Smooth muscle cell (in vitro differentiated cells): ENCODE measurements at regions not wholly inside any gene's neighbourhood (a gene's known extent, or its start where the extent isn't known, plus 50 kb on each side); places are given as distances from the start of the nearest gene placed in this dataset.

Source experiments
- DNase-seq: peaks from one replicate; lab custom pipeline; 2025; ENCODE audit not compliant: unreplicated experiment; lab: John Stamatoyannopoulos, UW
- H2AFZ ChIP-seq: fragments of 200-600 bp; sonication (generic); 2 replicates; pipeline ENCODE4 v1.6.0; 2016; ENCODE audit warnings: antibody characterized with exemption, low read depth, mild to moderate bottlenecking
- H3F3A ChIP-seq: fragments of 200-600 bp; sonication (generic); 2 replicates; pipeline ENCODE4 v1.6.0; 2017; ENCODE audit warnings: antibody characterized with exemption, low read depth
- H3K27ac ChIP-seq: fragments of 200-600 bp; sonication (generic); 2 replicates; pipeline ENCODE4 v1.5.1; 2016; ENCODE audit warnings: low read depth, mild to moderate bottlenecking
- H3K27me3 ChIP-seq: fragments of 200-600 bp; sonication (generic); 2 replicates; pipeline ENCODE4 v1.6.1; 2016; ENCODE audit warnings: low read depth, mild to moderate bottlenecking
- H3K36me3 ChIP-seq: fragments of 200-600 bp; sonication (generic); 2 replicates; pipeline ENCODE4 v1.5.1; 2016; ENCODE audit warnings: low read depth
- H3K4me1 ChIP-seq: fragments of 200-600 bp; sonication (generic); 2 replicates; pipeline ENCODE4 v1.5.1; 2016; ENCODE audit warnings: low read depth
- H3K4me2 ChIP-seq: fragments of 200-600 bp; sonication (generic); 2 replicates; pipeline ENCODE4 v1.6.0; 2016; ENCODE audit warnings: mild to moderate bottlenecking
- H3K4me3 ChIP-seq: fragments of 200-600 bp; sonication (generic); 2 replicates; pipeline ENCODE4 v1.5.1; 2016; ENCODE audit warnings: mild to moderate bottlenecking
- H3K79me2 ChIP-seq: fragments of 200-600 bp; sonication (generic); 2 replicates; pipeline ENCODE4 v1.6.0; 2016; ENCODE audit warnings: low read depth, mild to moderate bottlenecking
- H3K9ac ChIP-seq: fragments of 200-600 bp; sonication (generic); 2 replicates; pipeline ENCODE4 v1.6.0; 2016; ENCODE audit warnings: low read depth
- H3K9me3 ChIP-seq: fragments of 200-600 bp; sonication (generic); replicated peaks from 2 replicates; pipeline ENCODE4 v1.5.1; 2016; ENCODE audit warnings: low read depth
- H4K20me1 ChIP-seq: fragments of 200-600 bp; sonication (generic); 2 replicates; pipeline ENCODE4 v1.6.0; 2016; ENCODE audit warnings: low read depth
- CTCF ChIP-seq: fragments of 200-600 bp; sonication (generic); IDR thresholded peaks from 2 replicates; pipeline ENCODE4 v1.5.1; 2017; ENCODE audit warnings: borderline replicate concordance, mild to moderate bottlenecking, antibody characterized with exemption; ENCODE audit not compliant: insufficient read depth, poor library complexity, severe bottlenecking
- WGBS: methylation state at CpG from one replicate; pipeline ENCODE4 v1.1.7; 2016; ENCODE audit warnings: low lambda C conversion rate; 5-methylcytosine and 5-hydroxymethylcytosine counted together

- 96% methylated on average over 5 of the region's 5 CpGs for WGBS
Observed at GRCh38 chr12:71282925-71283324, 125.1 kb upstream of the TSPAN8 start.

GRCh38 chr12:71282020-71282419 is 124.2 kb upstream of the TSPAN8 start:
- no peaks in the 10 kb centered on the region for H3K79me2 ChIP-seq
- no peaks in the 10 kb centered on the region for H3K4me1 ChIP-seq
- 62% methylated on average over 4 of the region's 4 CpGs for WGBS
- no peak overlapping the region for H3K4me3 ChIP-seq
- no peak overlapping the region for H3K4me2 ChIP-seq
- no peaks in the 10 kb centered on the region for H3K36me3 ChIP-seq
- no peak overlapping the region for H2AFZ ChIP-seq
- DNase-seq, result no peak
- H3F3A ChIP-seq, result no peaks in the 10 kb centered on the region
- no peaks in the 10 kb centered on the region for H3K9me3 ChIP-seq
- H3K9ac ChIP-seq, result no peak overlapping the region
- no peak for TF ChIP-seq CTCF
- no peaks in the 10 kb centered on the region for H3K27me3 ChIP-seq
- no peaks in the 10 kb centered on the region for H4K20me1 ChIP-seq
- H3K27ac ChIP-seq, result no peak overlapping the region

More at GRCh38 chr12:71282925-71283324, 125.1 kb upstream of the TSPAN8 start:
- H3K79me2 ChIP-seq, result no peaks in the 10 kb centered on the region
- no peaks in the 10 kb centered on the region for H3K4me1 ChIP-seq
- no peak overlapping the region for H3K4me3 ChIP-seq
- H2AFZ ChIP-seq, result no peak overlapping the region
- H3K36me3 ChIP-seq, result no peaks in the 10 kb centered on the region
- H3K27me3 ChIP-seq, result no peaks in the 10 kb centered on the region
- H3K9ac ChIP-seq, result no peak overlapping the region
- no peak for TF ChIP-seq CTCF
- no peaks in the 10 kb centered on the region for H3K9me3 ChIP-seq
- DNase-seq, result no peak
- H3K27ac ChIP-seq, result no peak overlapping the region
- H3K4me2 ChIP-seq, result no peak overlapping the region
- H4K20me1 ChIP-seq, result no peaks in the 10 kb centered on the region
- H3F3A ChIP-seq, result no peaks in the 10 kb centered on the region

- TF ChIP-seq CTCF, result no peak
- Histone ChIP-seq H3K9ac (no peak overlapping the region), H3F3A (no peaks in the 10 kb centered on the region), H3K79me2 (no peaks in the 10 kb centered on the region), H3K27me3 (no peaks in the 10 kb centered on the region), H3K27ac (no peak overlapping the region), H3K4me2 (no peak overlapping the region), H3K4me3 (no peak overlapping the region), H3K4me1 (no peaks in the 10 kb centered on the region), H4K20me1 (no peaks in the 10 kb centered on the region), H2AFZ (no peak overlapping the region), H3K36me3 (no peaks in the 10 kb centered on the region), H3K9me3 (no peaks in the 10 kb centered on the region)
- WGBS, result 94% methylated on average over 2 of the region's 2 CpGs
- no peak for DNase-seq
Observed at GRCh38 chr12:71281425-71281824, 123.6 kb upstream of the TSPAN8 start.

GRCh38 chr12:71277866-71278265 is 120.1 kb upstream of the TSPAN8 start:
- H3K27ac ChIP-seq, result no peak overlapping the region

More at GRCh38 chr12:71277866-71278265, 120.1 kb upstream of the TSPAN8 start:
- Histone ChIP-seq H3K4me3 (no peak overlapping the region), H2AFZ (no peak overlapping the region), H3K4me1 (no peaks in the 10 kb centered on the region), H3K9me3 (no peaks in the 10 kb centered on the region), H3K9ac (no peak overlapping the region), H3K27me3 (no peaks in the 10 kb centered on the region), H4K20me1 (no peaks in the 10 kb centered on the region), H3K79me2 (no peaks in the 10 kb centered on the region), H3K36me3 (no peaks in the 10 kb centered on the region), H3K4me2 (no peak overlapping the region), H3F3A (no peaks in the 10 kb centered on the region)
- no peak for TF ChIP-seq CTCF
- 94% methylated on average over 1 of the region's 1 CpG for WGBS
- DNase-seq, result no peak
